T-helper 2 cell treated with Interferon-gamma antibody and Interleukin-4, amounts not matched to agents 100 ng/mL and 5 ng/mL, for 36 hours (primary cell): ENCODE measurements at regions not wholly inside any gene's neighbourhood (a gene's known extent, or its start where the extent isn't known, plus 50 kb on each side); places are given as distances from the start of the nearest gene placed in this dataset.

ENCODE experiments used
- intact Hi-C: fragments of 100-400 bp; cut with micrococcal nuclease; formaldehyde crosslinking; loops from one replicate; pipeline ENCODE4 v1.15.1; 2023

GRCh38 chr5:74322944-74323343, 317.6 kb downstream of the ENC1 start:
- intact Hi-C loops, result no loop called here

GRCh38 chr5:74322191-74322590, 318.3 kb downstream of the ENC1 start:
- intact Hi-C loops, result no loop called here

GRCh38 chr5:74321326-74321725, 319.2 kb downstream of the ENC1 start:
- intact Hi-C loops, result no loop called here

DNA sequence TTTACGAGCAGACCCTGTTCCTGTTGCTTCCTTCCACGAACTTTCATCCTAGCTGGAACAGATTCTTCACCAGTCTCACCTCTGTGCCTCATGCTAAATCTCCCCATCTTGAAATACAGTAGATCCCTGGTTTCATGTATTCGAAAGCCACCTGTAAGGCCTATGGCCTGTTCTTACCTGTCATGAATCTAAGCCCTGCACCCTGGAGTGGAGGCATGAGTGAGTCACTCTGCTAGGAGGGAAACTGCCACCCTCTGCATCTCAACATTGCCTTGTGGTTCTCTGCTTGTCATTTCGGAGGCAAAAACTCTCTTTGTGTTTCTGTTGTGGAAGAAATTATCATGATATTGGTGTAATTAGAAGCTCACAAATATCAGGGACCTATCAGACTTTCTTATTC, 320.0 kb downstream of the ENC1 start:
- intact Hi-C loops, result no loop called here

- intact Hi-C loops, result no loop called here
These were observed 321.5 kb downstream of the ENC1 start for GRCh38 chr5:74319076-74319475.

- intact Hi-C loops, result no loop called here
These were observed 324.4 kb downstream of the ENC1 start for GRCh38 chr5:74316064-74316603.

DNA sequence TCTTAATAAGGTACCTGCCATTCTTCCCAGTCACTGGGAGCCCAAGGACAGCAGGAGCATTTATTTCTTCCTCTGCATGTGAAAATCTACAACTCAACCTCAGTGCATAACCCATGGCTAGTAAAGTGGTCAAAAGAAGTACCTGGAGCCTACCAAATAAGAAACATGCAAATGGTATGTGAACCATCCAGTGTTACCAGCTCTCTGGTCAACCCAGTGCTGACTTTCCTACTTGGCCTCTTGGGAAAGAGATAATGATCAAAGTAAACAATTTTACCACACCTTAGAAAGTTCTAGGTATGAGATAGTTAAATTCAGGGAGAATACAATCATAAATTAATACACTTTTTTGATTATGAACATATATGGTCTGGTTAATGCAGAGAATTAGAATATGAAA, 325.6 kb downstream of the ENC1 start:
- intact Hi-C loops, result no loop called here

DNA sequence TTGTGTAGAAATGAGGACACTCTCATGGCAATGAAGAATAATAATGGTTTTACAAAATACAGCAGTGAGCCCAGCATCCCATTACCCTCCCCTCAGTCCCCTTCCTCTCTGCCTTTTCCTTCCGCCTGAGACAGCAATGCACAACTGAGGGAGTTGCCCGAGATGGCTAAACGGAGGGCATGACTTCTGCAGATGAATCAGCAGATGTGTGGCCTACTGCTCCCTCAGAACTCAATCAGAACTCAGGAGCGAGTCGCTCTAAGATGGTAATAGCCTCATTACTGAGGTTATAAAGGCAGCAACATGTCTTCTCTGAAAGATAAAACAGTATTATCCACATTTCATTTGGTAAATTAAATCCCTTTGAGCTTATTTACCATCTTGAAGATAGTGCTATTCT, 326.6 kb downstream of the ENC1 start:
- intact Hi-C loops, result no loop called here

DNA sequence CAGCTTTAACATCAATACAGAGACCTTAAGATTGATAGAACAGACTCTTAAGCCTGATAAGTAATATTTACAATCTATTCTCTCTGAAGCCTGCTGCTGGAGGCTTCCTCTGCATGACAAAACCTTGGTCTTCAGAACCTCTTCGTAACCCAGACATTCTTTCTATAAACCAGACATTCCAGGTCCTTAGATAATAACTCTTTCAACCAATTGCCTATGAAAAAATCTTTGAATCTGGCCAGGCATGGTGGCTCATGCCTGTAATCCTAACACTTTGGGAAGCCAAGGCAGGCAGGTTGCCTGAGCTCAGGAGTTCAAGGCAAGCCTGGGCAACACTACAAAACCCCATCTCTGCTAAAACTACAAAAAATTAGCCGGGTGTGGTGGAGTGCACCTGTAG, 327.8 kb downstream of the ENC1 start:
- intact Hi-C loops, result no loop called here

- intact Hi-C loops, result no loop called here
These were observed 328.6 kb downstream of the ENC1 start for GRCh38 chr5:74311961-74312360.

DNA sequence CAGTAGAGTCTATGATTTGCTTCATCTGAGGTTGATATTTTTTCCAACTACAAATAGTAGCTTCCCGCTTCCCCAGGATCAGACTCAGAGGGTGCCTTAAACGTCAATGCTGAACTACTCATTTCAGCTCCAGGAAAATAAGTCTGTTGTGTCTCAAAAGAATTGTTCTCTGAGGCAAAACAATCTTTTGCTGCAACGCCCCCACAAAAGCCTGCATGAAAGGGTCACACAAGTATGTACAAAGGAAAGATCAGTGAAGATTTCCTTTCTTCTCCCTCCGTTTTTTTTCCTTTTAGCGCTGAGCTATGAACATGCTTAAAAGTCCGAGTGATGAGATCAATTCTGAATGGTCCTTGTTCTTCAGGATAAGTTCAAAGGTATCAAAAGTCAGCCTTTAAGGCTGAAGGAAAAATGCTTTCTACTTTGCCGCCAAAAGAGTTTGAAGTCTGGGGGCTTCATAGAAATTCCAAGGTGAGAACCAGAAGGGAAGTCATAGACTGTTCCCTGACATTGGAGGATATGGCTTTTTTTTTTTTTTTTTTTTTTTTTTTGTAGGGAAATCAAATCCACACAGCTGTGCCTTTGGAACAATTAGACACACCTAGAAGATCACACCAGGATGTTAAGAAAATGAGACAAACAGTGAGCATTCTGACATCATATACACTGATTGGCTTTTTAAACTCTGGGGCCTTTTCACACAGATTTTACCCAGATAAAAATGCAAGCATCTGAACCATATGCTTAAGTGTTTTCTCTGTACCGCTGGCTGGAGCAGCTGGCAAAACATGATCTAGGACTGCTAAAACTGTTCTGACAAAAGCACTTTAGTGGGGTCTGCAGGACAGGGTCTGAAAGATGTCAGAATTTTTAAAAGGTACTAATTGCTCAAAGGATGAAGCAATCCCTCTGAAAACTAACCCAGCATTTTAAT, 329.3 kb downstream of the ENC1 start:
- intact Hi-C loops, result no loop called here

GRCh38 chr5:74310386-74310785, 330.1 kb downstream of the ENC1 start:
- intact Hi-C loops, result no loop called here

DNA sequence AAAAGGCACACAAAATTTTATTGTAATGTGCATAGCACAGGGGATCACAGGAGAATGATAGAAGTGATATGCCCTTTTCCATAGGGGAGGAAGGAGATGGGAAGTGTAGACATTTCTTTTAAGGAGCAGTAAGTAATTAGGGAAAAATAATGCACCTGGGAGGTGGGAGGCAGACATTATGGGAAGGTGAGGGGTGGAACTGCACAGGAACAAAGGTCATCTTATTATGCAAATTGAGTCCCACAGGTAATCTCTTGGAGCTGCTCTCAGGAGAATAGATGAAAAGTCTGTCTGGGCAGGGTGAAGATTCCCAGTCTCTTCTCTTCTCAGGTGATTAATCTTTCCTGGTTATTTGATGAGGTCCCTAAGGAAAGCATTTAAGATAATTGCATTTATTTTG, 331.5 kb downstream of the ENC1 start:
- intact Hi-C loops, result no loop called here

DNA sequence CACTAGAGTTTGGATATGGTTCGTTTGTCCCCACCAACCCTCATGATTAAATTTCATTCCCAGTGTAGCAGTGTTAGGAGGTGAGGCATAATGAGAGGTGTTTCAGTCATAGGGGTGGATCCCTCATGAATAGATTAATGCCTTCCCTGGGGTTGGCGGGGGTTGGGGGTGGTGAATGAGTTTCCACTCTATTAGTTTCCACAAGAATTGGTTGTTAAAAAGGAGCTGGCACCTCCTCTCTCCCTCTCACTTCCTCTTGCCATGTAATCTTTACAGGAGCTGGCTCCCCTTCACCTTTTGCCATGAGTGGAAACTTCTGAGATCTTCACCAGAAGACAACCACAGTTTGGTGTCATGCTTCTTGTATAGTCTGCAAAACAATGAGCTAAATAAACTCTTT, 333.7 kb downstream of the ENC1 start:
- intact Hi-C loops, result no loop called here

DNA sequence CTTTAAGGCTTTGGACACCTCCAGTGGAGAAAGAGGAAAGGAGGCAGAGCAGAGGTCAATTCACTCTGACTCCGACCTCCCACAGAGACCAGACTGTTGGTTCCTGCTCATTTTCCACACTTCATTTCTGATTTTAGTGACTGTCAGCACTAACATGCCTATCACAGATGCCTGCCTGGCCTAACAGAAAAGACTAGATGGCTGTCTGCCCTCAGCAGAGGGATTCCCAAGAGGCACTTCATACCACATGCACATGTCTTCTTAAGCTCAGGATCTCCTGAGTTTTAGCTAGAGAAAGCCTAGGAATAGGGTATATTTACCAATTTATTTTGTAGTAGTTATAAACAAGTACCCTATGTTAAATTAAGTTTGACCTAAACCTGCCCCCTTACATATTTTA, 336.0 kb downstream of the ENC1 start:
- intact Hi-C loops, result no loop called here

DNA sequence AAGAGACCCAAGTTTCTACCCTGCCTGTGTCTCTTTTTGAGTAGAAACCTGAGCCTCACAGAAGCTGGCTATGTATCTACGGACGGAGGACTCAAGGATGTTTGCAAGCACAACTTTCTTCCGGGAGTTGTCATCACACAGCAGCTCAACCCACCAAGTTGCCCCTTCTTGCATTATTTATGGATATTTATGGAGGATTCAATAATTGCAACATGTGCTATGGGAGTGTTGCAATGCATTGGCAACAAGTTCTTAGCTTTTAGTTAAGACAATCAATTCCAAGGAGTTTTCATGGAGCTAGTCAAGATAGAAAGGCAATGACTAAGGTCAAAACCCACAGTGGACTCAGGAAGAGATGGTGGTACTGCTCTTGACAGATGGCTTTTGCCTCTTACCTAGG, 336.9 kb downstream of the ENC1 start:
- intact Hi-C loops, result no loop called here

DNA sequence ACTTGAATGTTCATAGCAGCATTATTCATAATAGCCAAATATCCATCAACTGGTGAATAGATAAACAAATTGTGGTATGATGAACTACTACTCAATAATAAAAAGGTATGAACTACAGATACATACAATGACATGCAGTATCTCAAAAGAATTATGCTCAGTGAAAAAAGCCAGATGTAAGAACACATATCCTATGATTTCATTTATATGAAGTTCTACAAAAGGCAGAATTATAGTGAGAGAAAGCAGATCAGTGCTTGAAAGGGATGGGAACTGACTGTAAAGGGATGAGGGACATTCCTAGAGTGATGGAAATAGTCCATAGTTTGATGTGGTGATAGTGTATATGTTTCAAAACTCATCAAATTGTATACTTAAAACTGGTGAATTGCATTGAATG, 339.0 kb downstream of the ENC1 start:
- intact Hi-C loops, result no loop called here

DNA sequence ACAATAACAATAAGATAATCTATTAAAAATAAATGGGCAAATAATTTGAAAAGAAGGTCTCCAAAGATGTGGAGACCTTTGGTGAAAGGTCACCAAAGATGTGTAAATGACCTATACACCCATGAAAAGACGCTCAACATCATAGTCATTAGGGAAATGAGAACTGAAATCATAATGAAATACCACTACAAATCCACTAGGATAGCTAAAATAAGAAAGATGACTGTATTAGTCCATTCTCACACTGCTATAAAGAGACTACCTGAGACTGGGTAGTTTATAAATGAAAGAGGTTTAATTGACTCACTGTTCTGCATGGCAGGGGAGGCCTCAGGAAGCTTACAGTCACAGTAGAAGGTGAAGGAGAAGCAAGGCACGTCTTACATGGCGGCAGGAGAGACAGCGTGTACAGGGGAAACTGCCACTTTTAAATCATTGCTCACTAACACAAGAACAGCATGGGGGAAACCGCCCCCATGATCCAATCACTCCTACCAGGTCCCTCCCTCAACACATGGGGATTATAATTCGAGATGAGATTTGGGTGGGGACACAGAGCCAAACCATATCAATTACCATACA, 339.6 kb downstream of the ENC1 start:
- intact Hi-C loops, result no loop called here

- intact Hi-C loops, result no loop called here
These were observed 340.7 kb downstream of the ENC1 start for GRCh38 chr5:74299833-74300232.

DNA sequence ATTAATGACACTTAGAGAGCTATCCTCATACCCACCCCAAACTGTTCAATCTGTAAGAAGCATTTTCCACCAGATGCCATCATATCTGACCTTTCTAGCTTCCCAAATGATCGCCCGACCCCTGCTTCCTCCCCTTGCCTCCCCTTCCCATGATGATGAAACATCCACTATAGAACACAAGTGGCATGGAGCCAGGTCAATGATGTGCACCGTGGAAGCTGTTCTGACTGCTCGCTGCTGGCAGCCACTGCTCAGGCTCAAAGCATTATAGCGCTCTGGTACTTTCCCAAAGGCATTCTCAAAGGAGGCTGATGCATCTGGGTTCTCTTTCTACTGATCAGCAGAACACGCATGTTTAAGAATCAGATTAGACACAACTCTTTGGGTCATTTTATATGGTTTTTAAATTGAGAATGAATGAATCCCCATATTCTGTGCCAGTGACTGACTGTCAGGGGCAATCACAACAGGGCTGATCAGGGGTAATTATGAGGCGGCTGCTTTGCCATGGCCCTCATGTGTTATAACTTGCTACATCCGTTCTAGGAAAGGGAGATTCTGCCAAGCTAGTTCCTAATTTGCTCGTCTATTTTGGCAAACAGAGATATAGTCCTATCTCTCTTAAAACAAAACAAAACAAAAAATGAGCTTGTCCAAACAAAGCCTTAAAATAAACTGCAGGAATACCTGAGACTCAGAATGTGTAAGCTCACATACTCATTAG, 343.7 kb downstream of the ENC1 start:
- intact Hi-C loops, result no loop called here

- intact Hi-C loops, result no loop called here
These were observed 344.9 kb downstream of the ENC1 start for GRCh38 chr5:74295676-74296075.

- intact Hi-C loops, result no loop called here
These were observed 345.4 kb downstream of the ENC1 start for GRCh38 chr5:74295141-74295540.
